ENCODE measurements at regions not wholly inside any gene's neighbourhood (a gene's known extent, or its start where the extent isn't known, plus 50 kb on each side); places are given as distances from the start of the nearest gene placed in this dataset.

DNA sequence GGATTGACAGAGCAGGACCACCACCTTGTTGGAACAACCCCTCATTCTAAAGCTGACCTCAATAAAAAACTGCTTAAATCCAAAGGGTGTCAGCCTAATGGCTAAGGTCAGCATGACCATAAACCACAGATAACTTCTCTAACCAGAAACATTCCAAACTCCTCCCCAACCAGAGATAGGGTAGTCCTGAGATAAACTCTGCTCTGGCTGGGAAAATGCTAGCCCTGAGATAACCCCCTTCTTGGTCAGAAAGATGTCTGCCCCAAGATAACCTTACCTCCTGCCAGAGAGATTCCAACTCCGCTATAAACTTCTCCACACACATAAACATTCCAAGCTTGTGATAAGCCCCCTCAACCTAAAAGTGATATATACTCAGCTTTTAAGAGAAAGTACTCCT, 364.8 kb upstream of the RBMY1B start:
- no peaks in the 10 kb centered on the region for H3K9me3 ChIP-seq
- TF ChIP-seq, protein P1, sequence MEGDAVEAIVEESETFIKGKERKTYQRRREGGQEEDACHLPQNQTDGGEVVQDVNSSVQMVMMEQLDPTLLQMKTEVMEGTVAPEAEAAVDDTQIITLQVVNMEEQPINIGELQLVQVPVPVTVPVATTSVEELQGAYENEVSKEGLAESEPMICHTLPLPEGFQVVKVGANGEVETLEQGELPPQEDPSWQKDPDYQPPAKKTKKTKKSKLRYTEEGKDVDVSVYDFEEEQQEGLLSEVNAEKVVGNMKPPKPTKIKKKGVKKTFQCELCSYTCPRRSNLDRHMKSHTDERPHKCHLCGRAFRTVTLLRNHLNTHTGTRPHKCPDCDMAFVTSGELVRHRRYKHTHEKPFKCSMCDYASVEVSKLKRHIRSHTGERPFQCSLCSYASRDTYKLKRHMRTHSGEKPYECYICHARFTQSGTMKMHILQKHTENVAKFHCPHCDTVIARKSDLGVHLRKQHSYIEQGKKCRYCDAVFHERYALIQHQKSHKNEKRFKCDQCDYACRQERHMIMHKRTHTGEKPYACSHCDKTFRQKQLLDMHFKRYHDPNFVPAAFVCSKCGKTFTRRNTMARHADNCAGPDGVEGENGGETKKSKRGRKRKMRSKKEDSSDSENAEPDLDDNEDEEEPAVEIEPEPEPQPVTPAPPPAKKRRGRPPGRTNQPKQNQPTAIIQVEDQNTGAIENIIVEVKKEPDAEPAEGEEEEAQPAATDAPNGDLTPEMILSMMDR (IDR thresholded peaks at IDR 0.05), result no peak
- TF ChIP-seq POLR2A (IDR thresholded peaks at IDR 0.05) (no peak), EP300 (IDR thresholded peaks at IDR 0.05) (no peak), POLR2AphosphoS5 (IDR thresholded peaks at IDR 0.05) (no peak)
- no peaks in the 10 kb centered on the region for H3K27me3 ChIP-seq
- no peak overlapping the region for H3K27ac ChIP-seq
- ATAC-seq, result no peak
- H3K4me3 ChIP-seq, result no peak overlapping the region
- H3K36me3 ChIP-seq, result no peaks in the 10 kb centered on the region
- WGBS, 2 donors (ENCODE audit: low coverage in 1 of 2), result 80% methylated on average over 1 of the region's 1 CpG; no CpG with 5 or more reads in 1 of the 2 donors
- H3K4me1 ChIP-seq, result no peaks in the 10 kb centered on the region

DNA sequence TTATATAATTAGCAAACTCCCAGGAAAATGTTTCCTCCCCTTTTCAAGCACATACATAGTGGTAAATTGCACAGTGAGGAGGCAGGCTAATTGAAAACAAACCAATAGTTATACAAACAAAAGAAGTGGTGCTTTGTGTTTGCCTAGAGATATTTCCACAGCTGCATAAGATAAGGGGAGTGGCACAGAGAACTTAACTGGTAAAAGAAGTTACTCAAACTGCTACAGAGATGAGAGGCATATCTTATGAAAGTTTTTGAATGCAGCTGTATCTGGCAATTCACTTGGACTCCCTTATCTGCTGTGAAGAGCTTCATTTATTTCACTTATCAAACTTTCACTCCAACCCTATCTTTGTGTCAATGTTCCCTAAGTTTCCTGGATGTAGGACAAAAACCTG, 361.2 kb upstream of the RBMY1B start:
- ATAC-seq, result no peak
- no peaks in the 10 kb centered on the region for H3K9me3 ChIP-seq
- TF ChIP-seq POLR2A (IDR thresholded peaks at IDR 0.05), result no peak
- no peak for TF ChIP-seq EP300 (IDR thresholded peaks at IDR 0.05)
- no peak for TF ChIP-seq POLR2AphosphoS5 (IDR thresholded peaks at IDR 0.05)
- TF ChIP-seq, protein P1 (IDR thresholded peaks at IDR 0.05), result no peak
- no peaks in the 10 kb centered on the region for H3K36me3 ChIP-seq
- no peak overlapping the region for H3K27ac ChIP-seq
- H3K4me3 ChIP-seq, result no peak overlapping the region
- H3K27me3 ChIP-seq, result no peaks in the 10 kb centered on the region
- H3K4me1 ChIP-seq, result no peaks in the 10 kb centered on the region

DNA sequence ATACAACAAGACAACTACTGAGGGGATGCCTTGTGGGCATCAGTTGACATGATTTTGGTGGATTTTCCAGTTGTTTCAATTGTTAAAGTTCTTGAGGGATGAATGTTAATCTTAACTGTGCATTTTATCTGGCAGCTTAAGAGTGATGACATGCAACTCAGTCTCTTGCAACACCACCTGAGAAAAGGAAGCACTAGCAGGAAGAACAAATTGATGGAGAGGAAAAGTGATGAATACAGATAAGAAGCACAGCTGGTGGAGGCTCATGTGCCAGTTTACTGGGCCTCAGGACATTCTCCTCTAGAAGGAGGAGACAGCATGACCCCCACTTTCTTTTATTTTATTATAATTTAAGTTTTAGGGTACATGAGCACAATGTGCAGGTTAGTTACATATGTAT, 341.3 kb upstream of the RBMY1B start:
- TF ChIP-seq EP300 (IDR thresholded peaks at IDR 0.05) (no peak), POLR2A (IDR thresholded peaks at IDR 0.05) (no peak), POLR2AphosphoS5 (IDR thresholded peaks at IDR 0.05) (no peak)
- TF ChIP-seq, protein P1 (IDR thresholded peaks at IDR 0.05), result no peak
- Histone ChIP-seq H3K9me3 (no peaks in the 10 kb centered on the region), H3K4me1 (no peaks in the 10 kb centered on the region), H3K27ac (no peak overlapping the region), H3K36me3 (no peaks in the 10 kb centered on the region), H3K4me3 (no peak overlapping the region), H3K27me3 (no peaks in the 10 kb centered on the region)
- ATAC-seq, result no peak

DNA sequence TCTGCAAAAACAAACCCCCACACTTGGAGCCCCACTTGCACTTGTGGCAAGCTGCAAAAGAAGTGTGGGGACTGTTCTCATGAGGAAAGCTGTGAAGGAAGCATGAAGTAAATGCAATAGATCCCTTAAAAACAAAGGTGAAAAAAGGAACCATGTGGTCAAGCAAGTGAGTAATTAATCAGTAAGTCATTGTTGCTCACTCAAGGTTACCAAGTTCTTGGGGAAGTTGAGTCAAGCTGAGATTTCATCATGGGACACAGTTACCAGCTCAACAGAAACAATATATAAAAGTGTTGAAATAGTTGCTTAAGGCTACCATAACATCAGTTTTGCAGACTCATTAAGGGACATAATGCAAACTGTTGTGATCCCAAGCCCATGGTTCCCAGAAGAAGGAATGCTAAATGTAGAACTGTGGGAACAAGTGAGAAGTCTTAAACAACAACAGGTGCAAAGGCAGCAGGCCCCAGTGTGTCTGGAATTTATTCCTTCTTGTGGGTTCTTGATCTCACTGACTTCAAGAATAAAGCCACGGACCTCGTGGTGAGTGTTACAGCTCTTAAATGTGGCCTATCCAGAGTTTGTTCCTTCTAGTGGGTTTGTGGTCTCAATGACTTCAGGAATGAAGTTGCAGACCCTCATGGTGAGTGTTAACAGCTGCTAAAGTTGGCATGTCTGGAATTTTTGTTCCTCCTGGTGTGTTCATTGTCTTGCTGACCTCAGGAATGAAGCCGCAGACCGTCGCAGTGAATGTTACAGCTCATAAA, 336.3 kb upstream of the RBMY1B start:
- Histone ChIP-seq H3K36me3 (no peaks in the 10 kb centered on the region), H3K4me3 (no peak overlapping the region), H3K4me1 (no peaks in the 10 kb centered on the region), H3K27ac (no peak overlapping the region), H3K9me3 (no peaks in the 10 kb centered on the region), H3K27me3 (no peaks in the 10 kb centered on the region)
- TF ChIP-seq, protein P1 (IDR thresholded peaks at IDR 0.05), result no peak
- TF ChIP-seq POLR2AphosphoS5 (IDR thresholded peaks at IDR 0.05), result no peak
- no peak for TF ChIP-seq EP300 (IDR thresholded peaks at IDR 0.05)
- no peak for TF ChIP-seq POLR2A (IDR thresholded peaks at IDR 0.05)
- no peak for ATAC-seq
- WGBS, 2 donors (ENCODE audit: low coverage in 1 of 2), result 80% methylated on average over 4 of the region's 5 CpGs; no CpG with 5 or more reads in 1 of the 2 donors

DNA sequence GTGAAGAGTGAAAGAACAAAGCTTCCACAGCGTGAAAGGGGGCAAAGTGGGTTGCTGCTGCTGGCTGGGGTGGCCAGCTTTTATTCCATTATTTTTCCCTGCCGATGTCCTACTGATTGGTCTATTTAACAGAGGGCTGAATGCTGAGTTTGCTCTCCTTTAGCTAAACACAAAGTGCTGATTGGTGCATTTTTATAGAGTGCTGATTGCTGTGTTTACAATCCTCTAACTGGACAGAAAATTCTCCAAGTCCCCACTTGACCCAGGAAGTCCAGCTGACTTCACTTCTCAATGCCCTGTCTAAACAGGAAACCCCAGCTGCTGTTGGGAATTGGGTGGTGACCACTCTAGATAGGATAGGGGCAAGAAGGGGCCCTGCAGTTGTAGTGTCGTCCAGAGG, 335.6 kb upstream of the RBMY1B start:
- Histone ChIP-seq H3K27me3 (no peaks in the 10 kb centered on the region), H3K4me3 (no peak overlapping the region), H3K36me3 (no peaks in the 10 kb centered on the region), H3K27ac (no peak overlapping the region), H3K9me3 (no peaks in the 10 kb centered on the region), H3K4me1 (no peaks in the 10 kb centered on the region)
- TF ChIP-seq POLR2AphosphoS5 (IDR thresholded peaks at IDR 0.05), result no peak
- TF ChIP-seq, protein P1 (IDR thresholded peaks at IDR 0.05), result no peak
- no peak for ATAC-seq
- WGBS, 2 donors (ENCODE audit: low coverage in 1 of 2), result 33% methylated on average over 1 of the region's 3 CpGs; no CpG with 5 or more reads in 1 of the 2 donors
